H1 (cell line): ENCODE measurements at regions not wholly inside any gene's neighbourhood (a gene's known extent, or its start where the extent isn't known, plus 50 kb on each side); places are given as distances from the start of the nearest gene placed in this dataset.

Experiments used
- ASH2L ChIP-seq: fragments of 200-600, 300-600 bp; sonication (generic); IDR thresholded peaks from one replicate; pipeline ENCODE4 v1.7.1; 2017; ENCODE audit warnings: low read length
- BCL11A ChIP-seq, 2 experiments: IDR thresholded peaks; one replicate each; pipeline ENCODE4 v1.6.1; 2011; ENCODE audit warnings: low read depth in 2 of 2, low read length in 2 of 2, mild to moderate bottlenecking in 2 of 2
- CREB1 ChIP-seq: IDR thresholded peaks from 2 replicates; pipeline ENCODE4 v1.6.1; 2012; ENCODE audit warnings: inconsistent platforms
- EGR1 ChIP-seq: IDR thresholded peaks from 2 replicates; pipeline ENCODE4 v1.6.1; 2011; ENCODE audit warnings: low read depth, low read length, borderline replicate concordance
- POU5F1 ChIP-seq: IDR thresholded peaks from 2 replicates; pipeline ENCODE4 v1.6.1; 2011; ENCODE audit warnings: low read depth, mild to moderate bottlenecking, low read length, moderate library complexity
- SIX5 ChIP-seq: IDR thresholded peaks from 2 replicates; pipeline ENCODE4 v1.6.1; 2011; ENCODE audit warnings: mild to moderate bottlenecking, low read depth, low read length
- TF ChIP-seq, protein P1 (sequence below), 3 experiments: IDR thresholded peaks; 1 replicate in 2 of 3; 2 replicates in 1 of 3; pipeline versions ENCODE4 v1.5.1 to v1.6.1; 2011; ENCODE audit warnings: low read length in 3 of 3, mild to moderate bottlenecking in 3 of 3, inconsistent platforms in 2 of 3, low read depth in 1 of 3, moderate library complexity in 1 of 3; ENCODE audit not compliant: insufficient read depth in 1 of 3; ENCODE audit errors: control extremely low read depth in 1 of 3
- TF ChIP-seq, protein P2 (sequence below): fragments of 300-600 bp; sonication (generic); IDR thresholded peaks from 2 replicates; pipeline ENCODE4 v1.7.1; 2012; ENCODE audit warnings: low read length, moderate library complexity, mild to moderate bottlenecking, inconsistent platforms; ENCODE audit not compliant: insufficient replicate concordance
- TF ChIP-seq, protein P3 (sequence below): IDR thresholded peaks from 2 replicates; pipeline ENCODE4 v1.6.1; 2011; ENCODE audit warnings: low read depth, mild to moderate bottlenecking, low read length; ENCODE audit not compliant: insufficient read depth

DNA sequence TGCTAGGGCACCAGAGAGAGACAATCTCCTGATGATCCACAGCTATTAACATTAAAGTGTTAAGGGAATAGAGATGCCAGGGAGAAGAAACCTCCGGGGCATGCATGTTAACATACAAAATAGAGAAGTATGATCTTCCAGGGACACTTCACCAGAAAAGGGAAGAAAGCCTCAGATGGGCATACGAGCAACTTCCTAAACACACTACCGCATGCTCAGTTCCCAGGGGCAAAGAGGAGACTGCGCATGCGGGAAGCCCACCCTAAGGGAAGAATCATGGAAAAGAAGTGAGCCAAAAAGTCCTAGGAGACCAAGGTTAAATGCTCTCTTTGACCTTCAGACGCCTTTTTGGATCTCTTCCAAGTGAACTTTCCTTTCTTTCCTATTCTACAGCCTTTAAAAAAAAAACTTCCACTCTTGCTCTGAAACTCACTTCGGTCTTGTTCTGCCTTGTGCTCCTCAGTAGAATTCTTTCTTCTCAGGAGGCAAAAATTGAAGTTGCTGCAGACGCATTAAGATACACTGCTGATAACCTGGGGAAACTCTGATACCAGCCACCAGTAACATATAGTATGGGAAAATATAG is 1211.3 kb downstream of the REEP3 start (continued):
- TF ChIP-seq, protein P1, sequence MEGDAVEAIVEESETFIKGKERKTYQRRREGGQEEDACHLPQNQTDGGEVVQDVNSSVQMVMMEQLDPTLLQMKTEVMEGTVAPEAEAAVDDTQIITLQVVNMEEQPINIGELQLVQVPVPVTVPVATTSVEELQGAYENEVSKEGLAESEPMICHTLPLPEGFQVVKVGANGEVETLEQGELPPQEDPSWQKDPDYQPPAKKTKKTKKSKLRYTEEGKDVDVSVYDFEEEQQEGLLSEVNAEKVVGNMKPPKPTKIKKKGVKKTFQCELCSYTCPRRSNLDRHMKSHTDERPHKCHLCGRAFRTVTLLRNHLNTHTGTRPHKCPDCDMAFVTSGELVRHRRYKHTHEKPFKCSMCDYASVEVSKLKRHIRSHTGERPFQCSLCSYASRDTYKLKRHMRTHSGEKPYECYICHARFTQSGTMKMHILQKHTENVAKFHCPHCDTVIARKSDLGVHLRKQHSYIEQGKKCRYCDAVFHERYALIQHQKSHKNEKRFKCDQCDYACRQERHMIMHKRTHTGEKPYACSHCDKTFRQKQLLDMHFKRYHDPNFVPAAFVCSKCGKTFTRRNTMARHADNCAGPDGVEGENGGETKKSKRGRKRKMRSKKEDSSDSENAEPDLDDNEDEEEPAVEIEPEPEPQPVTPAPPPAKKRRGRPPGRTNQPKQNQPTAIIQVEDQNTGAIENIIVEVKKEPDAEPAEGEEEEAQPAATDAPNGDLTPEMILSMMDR (IDR thresholded peaks at IDR 0.05; ENCODE audit: control extremely low read depth in 1 of 3, insufficient read depth in 1 of 3, low read depth in 1 of 3, low read length in 3 of 3): no peak
- TF ChIP-seq ASH2L (no peak), CREB1 (no peak), POU5F1 (no peak), EGR1 (no peak), SIX5 (no peak), BCL11A (IDR thresholded peaks at IDR 0.05; ENCODE audit: low read depth in 2 of 2, low read length in 2 of 2) (no peak)
- TF ChIP-seq, protein P2, sequence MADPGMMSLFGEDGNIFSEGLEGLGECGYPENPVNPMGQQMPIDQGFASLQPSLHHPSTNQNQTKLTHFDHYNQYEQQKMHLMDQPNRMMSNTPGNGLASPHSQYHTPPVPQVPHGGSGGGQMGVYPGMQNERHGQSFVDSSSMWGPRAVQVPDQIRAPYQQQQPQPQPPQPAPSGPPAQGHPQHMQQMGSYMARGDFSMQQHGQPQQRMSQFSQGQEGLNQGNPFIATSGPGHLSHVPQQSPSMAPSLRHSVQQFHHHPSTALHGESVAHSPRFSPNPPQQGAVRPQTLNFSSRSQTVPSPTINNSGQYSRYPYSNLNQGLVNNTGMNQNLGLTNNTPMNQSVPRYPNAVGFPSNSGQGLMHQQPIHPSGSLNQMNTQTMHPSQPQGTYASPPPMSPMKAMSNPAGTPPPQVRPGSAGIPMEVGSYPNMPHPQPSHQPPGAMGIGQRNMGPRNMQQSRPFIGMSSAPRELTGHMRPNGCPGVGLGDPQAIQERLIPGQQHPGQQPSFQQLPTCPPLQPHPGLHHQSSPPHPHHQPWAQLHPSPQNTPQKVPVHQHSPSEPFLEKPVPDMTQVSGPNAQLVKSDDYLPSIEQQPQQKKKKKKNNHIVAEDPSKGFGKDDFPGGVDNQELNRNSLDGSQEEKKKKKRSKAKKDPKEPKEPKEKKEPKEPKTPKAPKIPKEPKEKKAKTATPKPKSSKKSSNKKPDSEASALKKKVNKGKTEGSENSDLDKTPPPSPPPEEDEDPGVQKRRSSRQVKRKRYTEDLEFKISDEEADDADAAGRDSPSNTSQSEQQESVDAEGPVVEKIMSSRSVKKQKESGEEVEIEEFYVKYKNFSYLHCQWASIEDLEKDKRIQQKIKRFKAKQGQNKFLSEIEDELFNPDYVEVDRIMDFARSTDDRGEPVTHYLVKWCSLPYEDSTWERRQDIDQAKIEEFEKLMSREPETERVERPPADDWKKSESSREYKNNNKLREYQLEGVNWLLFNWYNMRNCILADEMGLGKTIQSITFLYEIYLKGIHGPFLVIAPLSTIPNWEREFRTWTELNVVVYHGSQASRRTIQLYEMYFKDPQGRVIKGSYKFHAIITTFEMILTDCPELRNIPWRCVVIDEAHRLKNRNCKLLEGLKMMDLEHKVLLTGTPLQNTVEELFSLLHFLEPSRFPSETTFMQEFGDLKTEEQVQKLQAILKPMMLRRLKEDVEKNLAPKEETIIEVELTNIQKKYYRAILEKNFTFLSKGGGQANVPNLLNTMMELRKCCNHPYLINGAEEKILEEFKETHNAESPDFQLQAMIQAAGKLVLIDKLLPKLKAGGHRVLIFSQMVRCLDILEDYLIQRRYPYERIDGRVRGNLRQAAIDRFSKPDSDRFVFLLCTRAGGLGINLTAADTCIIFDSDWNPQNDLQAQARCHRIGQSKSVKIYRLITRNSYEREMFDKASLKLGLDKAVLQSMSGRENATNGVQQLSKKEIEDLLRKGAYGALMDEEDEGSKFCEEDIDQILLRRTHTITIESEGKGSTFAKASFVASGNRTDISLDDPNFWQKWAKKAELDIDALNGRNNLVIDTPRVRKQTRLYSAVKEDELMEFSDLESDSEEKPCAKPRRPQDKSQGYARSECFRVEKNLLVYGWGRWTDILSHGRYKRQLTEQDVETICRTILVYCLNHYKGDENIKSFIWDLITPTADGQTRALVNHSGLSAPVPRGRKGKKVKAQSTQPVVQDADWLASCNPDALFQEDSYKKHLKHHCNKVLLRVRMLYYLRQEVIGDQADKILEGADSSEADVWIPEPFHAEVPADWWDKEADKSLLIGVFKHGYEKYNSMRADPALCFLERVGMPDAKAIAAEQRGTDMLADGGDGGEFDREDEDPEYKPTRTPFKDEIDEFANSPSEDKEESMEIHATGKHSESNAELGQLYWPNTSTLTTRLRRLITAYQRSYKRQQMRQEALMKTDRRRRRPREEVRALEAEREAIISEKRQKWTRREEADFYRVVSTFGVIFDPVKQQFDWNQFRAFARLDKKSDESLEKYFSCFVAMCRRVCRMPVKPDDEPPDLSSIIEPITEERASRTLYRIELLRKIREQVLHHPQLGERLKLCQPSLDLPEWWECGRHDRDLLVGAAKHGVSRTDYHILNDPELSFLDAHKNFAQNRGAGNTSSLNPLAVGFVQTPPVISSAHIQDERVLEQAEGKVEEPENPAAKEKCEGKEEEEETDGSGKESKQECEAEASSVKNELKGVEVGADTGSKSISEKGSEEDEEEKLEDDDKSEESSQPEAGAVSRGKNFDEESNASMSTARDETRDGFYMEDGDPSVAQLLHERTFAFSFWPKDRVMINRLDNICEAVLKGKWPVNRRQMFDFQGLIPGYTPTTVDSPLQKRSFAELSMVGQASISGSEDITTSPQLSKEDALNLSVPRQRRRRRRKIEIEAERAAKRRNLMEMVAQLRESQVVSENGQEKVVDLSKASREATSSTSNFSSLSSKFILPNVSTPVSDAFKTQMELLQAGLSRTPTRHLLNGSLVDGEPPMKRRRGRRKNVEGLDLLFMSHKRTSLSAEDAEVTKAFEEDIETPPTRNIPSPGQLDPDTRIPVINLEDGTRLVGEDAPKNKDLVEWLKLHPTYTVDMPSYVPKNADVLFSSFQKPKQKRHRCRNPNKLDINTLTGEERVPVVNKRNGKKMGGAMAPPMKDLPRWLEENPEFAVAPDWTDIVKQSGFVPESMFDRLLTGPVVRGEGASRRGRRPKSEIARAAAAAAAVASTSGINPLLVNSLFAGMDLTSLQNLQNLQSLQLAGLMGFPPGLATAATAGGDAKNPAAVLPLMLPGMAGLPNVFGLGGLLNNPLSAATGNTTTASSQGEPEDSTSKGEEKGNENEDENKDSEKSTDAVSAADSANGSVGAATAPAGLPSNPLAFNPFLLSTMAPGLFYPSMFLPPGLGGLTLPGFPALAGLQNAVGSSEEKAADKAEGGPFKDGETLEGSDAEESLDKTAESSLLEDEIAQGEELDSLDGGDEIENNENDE: no peak
- TF ChIP-seq, protein P3, sequence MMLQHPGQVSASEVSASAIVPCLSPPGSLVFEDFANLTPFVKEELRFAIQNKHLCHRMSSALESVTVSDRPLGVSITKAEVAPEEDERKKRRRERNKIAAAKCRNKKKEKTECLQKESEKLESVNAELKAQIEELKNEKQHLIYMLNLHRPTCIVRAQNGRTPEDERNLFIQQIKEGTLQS: no peak
